ENCODE measurements at regions not wholly inside any gene's neighbourhood (a gene's known extent, or its start where the extent isn't known, plus 50 kb on each side); places are given as distances from the start of the nearest gene placed in this dataset.
"Not testable (repeated sequence)": the region's sequence is repeated elsewhere in the genome, so short reads cannot be mapped to it uniquely, and the experiment has no call there.

- DNase-seq = not testable (repeated sequence)
These were observed 97.3 kb upstream of the WIPF3 start for GRCh38 chr7:29709002-29709401.

GRCh38 chr7:29723127-29723526 lies 83.2 kb upstream of the WIPF3 start:
- not testable (repeated sequence) for DNase-seq

GRCh38 chr7:29723599-29723998 lies 82.7 kb upstream of the WIPF3 start:
- DNase-seq = no peak

- DNase-seq = not testable (repeated sequence)
These were observed 76.7 kb upstream of the WIPF3 start for GRCh38 chr7:29729534-29730165.

- DNase-seq = no peak
These were observed 72.0 kb upstream of the WIPF3 start for GRCh38 chr7:29734246-29734731.

GRCh38 chr7:29747645-29748245 lies 58.6 kb upstream of the WIPF3 start:
- DNase-seq = not testable (repeated sequence)

GRCh38 chr7:29748286-29749099 lies 57.8 kb upstream of the WIPF3 start:
- DNase-seq = no peak

GRCh38 chr7:29749701-29750321 lies 56.5 kb upstream of the WIPF3 start:
- no peak for DNase-seq

- DNase-seq = not testable (repeated sequence)
These were observed 55.9 kb upstream of the WIPF3 start for GRCh38 chr7:29750373-29750940.

- not testable (repeated sequence) for DNase-seq
These were observed 55.3 kb upstream of the WIPF3 start for GRCh38 chr7:29751012-29751411.

- DNase-seq = no peak
These were observed 51.3 kb upstream of the WIPF3 start for GRCh38 chr7:29754874-29755490.

Measured in activated naive CD4-positive, alpha-beta T cell (primary cell).